ENCODE measurements at regions not wholly inside any gene's neighbourhood (a gene's known extent, or its start where the extent isn't known, plus 50 kb on each side); places are given as distances from the start of the nearest gene placed in this dataset.

DNA sequence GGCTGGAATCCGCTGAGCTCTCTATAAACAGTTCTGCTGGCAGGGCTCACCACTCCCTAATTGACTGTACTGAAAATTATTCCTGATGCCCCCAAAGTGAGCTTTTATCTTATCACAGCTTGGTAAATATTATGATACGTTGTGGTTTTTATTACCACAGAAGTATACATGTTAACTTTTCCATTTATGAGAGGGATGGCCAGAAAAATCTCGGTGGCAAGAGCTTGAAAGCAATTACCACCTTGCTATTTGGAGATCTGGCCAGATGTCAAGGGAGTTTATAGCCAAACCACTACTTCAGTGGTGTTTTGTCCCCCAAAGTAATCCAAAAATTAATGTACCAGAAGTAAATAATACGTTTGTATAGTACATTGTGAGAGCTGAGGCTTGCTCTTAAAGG, 75.4 kb upstream of the RCN1 start:
- no peak for TF ChIP-seq EZH2 (IDR thresholded peaks at IDR 0.05; ENCODE audit: borderline replicate concordance, low read length)
- TF ChIP-seq, protein P1, sequence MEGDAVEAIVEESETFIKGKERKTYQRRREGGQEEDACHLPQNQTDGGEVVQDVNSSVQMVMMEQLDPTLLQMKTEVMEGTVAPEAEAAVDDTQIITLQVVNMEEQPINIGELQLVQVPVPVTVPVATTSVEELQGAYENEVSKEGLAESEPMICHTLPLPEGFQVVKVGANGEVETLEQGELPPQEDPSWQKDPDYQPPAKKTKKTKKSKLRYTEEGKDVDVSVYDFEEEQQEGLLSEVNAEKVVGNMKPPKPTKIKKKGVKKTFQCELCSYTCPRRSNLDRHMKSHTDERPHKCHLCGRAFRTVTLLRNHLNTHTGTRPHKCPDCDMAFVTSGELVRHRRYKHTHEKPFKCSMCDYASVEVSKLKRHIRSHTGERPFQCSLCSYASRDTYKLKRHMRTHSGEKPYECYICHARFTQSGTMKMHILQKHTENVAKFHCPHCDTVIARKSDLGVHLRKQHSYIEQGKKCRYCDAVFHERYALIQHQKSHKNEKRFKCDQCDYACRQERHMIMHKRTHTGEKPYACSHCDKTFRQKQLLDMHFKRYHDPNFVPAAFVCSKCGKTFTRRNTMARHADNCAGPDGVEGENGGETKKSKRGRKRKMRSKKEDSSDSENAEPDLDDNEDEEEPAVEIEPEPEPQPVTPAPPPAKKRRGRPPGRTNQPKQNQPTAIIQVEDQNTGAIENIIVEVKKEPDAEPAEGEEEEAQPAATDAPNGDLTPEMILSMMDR (IDR thresholded peaks at IDR 0.05; ENCODE audit: low read length): no peak

Data from OCI-LY1 (cell line).